ENCODE measurements at regions not wholly inside any gene's neighbourhood (a gene's known extent, or its start where the extent isn't known, plus 50 kb on each side); places are given as distances from the start of the nearest gene placed in this dataset.

- TF ChIP-seq CHD7 (IDR thresholded peaks at IDR 0.05; ENCODE audit: insufficient replicate concordance, low read length) = no peak
- TF ChIP-seq EP300 (IDR thresholded peaks at IDR 0.05; ENCODE audit: borderline replicate concordance in 1 of 2, low read depth in 2 of 2, low read length in 2 of 2) = no peak
- no peak for TF ChIP-seq PHF8 (conservative IDR thresholded peaks at IDR 0.05; ENCODE audit: low read depth, low read length)
- no peak for TF ChIP-seq CTBP2 (IDR thresholded peaks at IDR 0.05; ENCODE audit: borderline replicate concordance, insufficient read depth, insufficient read length, low read length)
- no peak for TF ChIP-seq TBP (IDR thresholded peaks at IDR 0.05; ENCODE audit: low read depth, low read length)
- no peak for TF ChIP-seq CTCF (IDR thresholded peaks at IDR 0.05; ENCODE audit: control extremely low read depth in 1 of 3, insufficient read depth in 1 of 3, low read depth in 1 of 3, low read length in 3 of 3)
- TF ChIP-seq CHD2 (IDR thresholded peaks at IDR 0.05; ENCODE audit: low read length) = no peak
- no peak for TF ChIP-seq POU5F1 (IDR thresholded peaks at IDR 0.05; ENCODE audit: low read depth, low read length)
These were observed 67.2 kb upstream of the TTC34 start (continued) for GRCh38 chr1:2868571-2869195.
